Liver (tissue), 8 donors: ENCODE measurements at regions not wholly inside any gene's neighbourhood (a gene's known extent, or its start where the extent isn't known, plus 50 kb on each side); places are given as distances from the start of the nearest gene placed in this dataset.

Experiments
- DNase-seq: peaks from one replicate; pipeline ENCODE4 v3.0.0-alpha.2; 2017; ENCODE audit warnings: low spot score
- H3K27ac ChIP-seq, 2 donors: one replicate each; pipeline ENCODE4 v1.7.0; 2013; ENCODE audit warnings: inconsistent platforms in 2 of 2, low read length in 2 of 2, control low read depth in 1 of 2, low read depth in 1 of 2, mild to moderate bottlenecking in 1 of 2
- H3K27me3 ChIP-seq, 4 donors: one replicate each; pipeline versions ENCODE4 v1.6.1 to v1.7.0; 2013; ENCODE audit warnings: low read length in 3 of 4, inconsistent platforms in 1 of 4, mild to moderate bottlenecking in 1 of 4, moderate library complexity in 1 of 4; ENCODE audit not compliant: control insufficient read depth in 4 of 4, insufficient read depth in 4 of 4
- H3K36me3 ChIP-seq, 4 donors: one replicate each; pipeline versions ENCODE4 v1.6.1 to v1.7.0; 2013; ENCODE audit warnings: low read length in 3 of 4, mild to moderate bottlenecking in 3 of 4, low read depth in 1 of 4, moderate library complexity in 1 of 4; ENCODE audit not compliant: control insufficient read depth in 4 of 4, insufficient read depth in 3 of 4
- H3K4me1 ChIP-seq, 4 donors: one replicate each; pipeline versions ENCODE4 v1.6.1 to v1.7.0; 2013; ENCODE audit warnings: low read length in 3 of 4, mild to moderate bottlenecking in 3 of 4, moderate library complexity in 1 of 4; ENCODE audit not compliant: control insufficient read depth in 4 of 4, insufficient read depth in 4 of 4
- H3K4me3 ChIP-seq, 3 donors: one replicate each; pipeline versions ENCODE4 v1.6.1 to v1.7.0; 2013; ENCODE audit warnings: low read length in 3 of 3, control low read depth in 1 of 3, low read depth in 1 of 3, mild to moderate bottlenecking in 1 of 3
- H3K9ac ChIP-seq, 2 donors: one replicate each; pipeline ENCODE4 v1.7.0; 2013; ENCODE audit warnings: low read length in 2 of 2, mild to moderate bottlenecking in 2 of 2, moderate library complexity in 2 of 2, control low read depth in 1 of 2, low read depth in 1 of 2
- H3K9me3 ChIP-seq, 4 donors: one replicate each; pipeline versions ENCODE4 v1.6.1 to v1.7.0; 2013; ENCODE audit warnings: low read length in 3 of 4; ENCODE audit not compliant: control insufficient read depth in 4 of 4
- EGR1 ChIP-seq, 2 donors: IDR thresholded peaks; 2 replicates each; pipeline ENCODE4 v1.6.1; 2016 to 2018; ENCODE audit warnings: antibody characterized with exemption in 2 of 2, low read depth in 2 of 2
- FOXA1 ChIP-seq: IDR thresholded peaks from 2 replicates; pipeline ENCODE4 v1.6.1; 2016; ENCODE audit warnings: antibody characterized with exemption
- FOXA2 ChIP-seq: IDR thresholded peaks from 2 replicates; pipeline ENCODE4 v1.6.1; 2016; ENCODE audit warnings: antibody characterized with exemption
- GABPA ChIP-seq, 2 donors: IDR thresholded peaks in 1 of 2; conservative IDR thresholded peaks in 1 of 2; 2 replicates each; pipeline ENCODE4 v1.6.1; 2016; ENCODE audit warnings: antibody characterized with exemption in 2 of 2, mild to moderate bottlenecking in 1 of 2, moderate library complexity in 1 of 2
- HNF4A ChIP-seq, 2 donors: conservative IDR thresholded peaks; 2 replicates each; pipeline ENCODE4 v1.6.1; 2016; ENCODE audit warnings: antibody characterized with exemption in 2 of 2, mild to moderate bottlenecking in 2 of 2
- HNF4G ChIP-seq: IDR thresholded peaks from 2 replicates; pipeline ENCODE4 v1.6.1; 2016; ENCODE audit warnings: antibody characterized with exemption
- NR2F2 ChIP-seq: IDR thresholded peaks from 2 replicates; pipeline ENCODE4 v1.6.1; 2016; ENCODE audit warnings: antibody characterized with exemption
- RAD21 ChIP-seq, 2 donors: IDR thresholded peaks; 2 replicates each; pipeline ENCODE4 v1.6.1; 2016; ENCODE audit warnings: antibody characterized with exemption in 2 of 2, mild to moderate bottlenecking in 2 of 2
- SP1 ChIP-seq: IDR thresholded peaks from 2 replicates; pipeline ENCODE4 v1.6.1; 2018; ENCODE audit warnings: antibody characterized with exemption, mild to moderate bottlenecking
- TAF1 ChIP-seq: conservative IDR thresholded peaks from 2 replicates; pipeline ENCODE4 v1.6.1; 2016; ENCODE audit warnings: antibody characterized with exemption, mild to moderate bottlenecking
- YY1 ChIP-seq: IDR thresholded peaks from 2 replicates; pipeline ENCODE4 v1.6.1; 2016; ENCODE audit warnings: antibody characterized with exemption, mild to moderate bottlenecking
- WGBS: extraction: QIAGEN DNeasy Blood & Tissue Kit; methylation state at CpG from one replicate; pipeline ENCODE4 v1.1.7; 2013; 5-methylcytosine and 5-hydroxymethylcytosine counted together
- TF ChIP-seq, protein P1 (sequence below): IDR thresholded peaks from 2 replicates; pipeline ENCODE4 v1.6.1; 2016; ENCODE audit warnings: antibody characterized with exemption
- TF ChIP-seq, protein P2 (sequence below): IDR thresholded peaks from 2 replicates; pipeline ENCODE4 v1.6.1; 2016; ENCODE audit warnings: antibody characterized with exemption, mild to moderate bottlenecking
- TF ChIP-seq, protein P3 (sequence below): fragments of 150-350 bp; IDR thresholded peaks from 2 replicates; pipeline ENCODE4 v1.5.1; 2017; ENCODE audit warnings: improper control_type of control experiment, low read depth, low read length; ENCODE audit not compliant: missing input control
- TF ChIP-seq, protein P4 (sequence below): IDR thresholded peaks from 2 replicates; pipeline ENCODE4 v1.6.1; 2016; ENCODE audit warnings: antibody characterized with exemption
- donor health status: healthy.
- donor health status: healthy.
- donor health status: healthy.
- donor health status: healthy.
- donor health status: healthy.

DNA sequence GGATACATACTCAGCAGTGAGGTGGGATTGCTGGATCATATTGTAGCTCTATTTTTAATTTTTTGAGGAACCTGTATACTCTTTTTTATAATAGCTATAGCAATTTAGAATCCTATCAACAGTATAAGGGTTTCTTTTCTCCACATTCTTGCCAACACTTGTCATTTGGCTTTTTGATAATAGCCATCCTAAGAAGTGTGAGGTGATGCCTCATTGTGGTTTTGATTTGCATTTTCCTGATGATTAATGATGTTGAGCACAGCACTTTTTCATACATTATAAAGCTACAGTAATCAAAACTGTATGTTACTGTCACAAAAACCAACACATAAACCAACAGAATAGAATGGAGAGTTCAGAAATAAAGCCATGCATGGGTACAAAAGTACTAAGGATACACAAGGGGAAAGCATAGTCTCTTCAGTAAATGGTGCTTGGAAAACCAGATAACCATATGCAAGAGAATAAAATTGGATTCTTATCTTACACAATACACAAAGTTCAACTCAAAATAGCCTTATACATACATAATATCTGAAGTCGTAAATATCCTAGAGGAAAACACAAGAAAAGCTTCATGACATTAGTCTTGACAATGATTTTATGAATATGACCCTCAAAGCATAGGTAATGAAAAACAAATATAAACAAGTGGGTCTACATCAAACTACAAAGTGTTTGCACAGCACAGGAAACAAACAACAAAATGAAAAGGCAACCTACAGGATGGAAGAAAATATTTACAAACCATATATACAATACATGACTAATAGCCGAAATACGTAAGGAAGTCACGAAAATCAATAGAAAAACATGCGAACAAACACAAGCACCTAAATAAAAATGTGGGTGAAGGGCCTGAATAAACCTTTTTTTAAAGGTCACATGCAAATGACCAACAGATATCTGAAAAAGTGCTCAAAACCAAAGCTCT, 287.8 kb upstream of the DAB2 start:
- TF ChIP-seq SP1, result no peak
- no peak for TF ChIP-seq NR2F2
- TF ChIP-seq, protein P1, sequence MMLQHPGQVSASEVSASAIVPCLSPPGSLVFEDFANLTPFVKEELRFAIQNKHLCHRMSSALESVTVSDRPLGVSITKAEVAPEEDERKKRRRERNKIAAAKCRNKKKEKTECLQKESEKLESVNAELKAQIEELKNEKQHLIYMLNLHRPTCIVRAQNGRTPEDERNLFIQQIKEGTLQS, result no peak
- no peak for TF ChIP-seq EGR1 (IDR thresholded peaks at IDR 0.05; ENCODE audit: low read depth in 2 of 2)
- Histone ChIP-seq H3K4me3 (no peak overlapping the region), H3K9me3 (no peaks in the 10 kb centered on the region), H3K4me1 (peaks cover 0 to 21% (median 17%) of the 10 kb centered on the region in 4 donors), H3K9ac (no peak overlapping the region), H3K27me3 (no peaks in the 10 kb centered on the region), H3K27ac (no peak overlapping the region), H3K36me3 (no peaks in the 10 kb centered on the region)
- 94% methylated on average over 5 of the region's 5 CpGs for WGBS
- no peak for DNase-seq

DNA sequence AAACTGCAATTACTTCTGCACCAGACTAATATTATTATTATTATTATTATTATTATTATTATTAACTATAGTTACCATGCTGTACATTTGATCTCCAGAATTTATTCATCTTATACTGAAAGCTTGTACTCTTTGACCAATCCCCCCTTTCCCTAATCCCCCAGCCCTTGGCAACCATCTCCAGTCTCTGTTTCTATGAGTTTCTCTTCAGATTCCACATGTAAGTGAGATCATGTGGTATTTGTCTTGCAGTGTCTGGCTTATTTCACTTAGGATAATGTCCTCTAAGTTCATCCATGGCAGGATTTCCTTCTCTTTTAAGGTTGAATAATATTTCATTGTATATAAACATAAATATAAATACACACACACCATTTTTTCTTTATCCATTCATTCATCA, 287.0 kb upstream of the DAB2 start:
- no peak overlapping the region for H3K27ac ChIP-seq
- no peaks in the 10 kb centered on the region for H3K27me3 ChIP-seq
- TF ChIP-seq EGR1 (IDR thresholded peaks at IDR 0.05; ENCODE audit: low read depth in 2 of 2) (no peak), GABPA (IDR thresholded peaks at IDR 0.05 in 1 of 2, conservative IDR thresholded peaks at IDR 0.05 in 1 of 2) (no peak), HNF4G (no peak), FOXA1 (no peak), HNF4A (conservative IDR thresholded peaks at IDR 0.05) (no peak), SP1 (no peak)
- TF ChIP-seq, protein P2, sequence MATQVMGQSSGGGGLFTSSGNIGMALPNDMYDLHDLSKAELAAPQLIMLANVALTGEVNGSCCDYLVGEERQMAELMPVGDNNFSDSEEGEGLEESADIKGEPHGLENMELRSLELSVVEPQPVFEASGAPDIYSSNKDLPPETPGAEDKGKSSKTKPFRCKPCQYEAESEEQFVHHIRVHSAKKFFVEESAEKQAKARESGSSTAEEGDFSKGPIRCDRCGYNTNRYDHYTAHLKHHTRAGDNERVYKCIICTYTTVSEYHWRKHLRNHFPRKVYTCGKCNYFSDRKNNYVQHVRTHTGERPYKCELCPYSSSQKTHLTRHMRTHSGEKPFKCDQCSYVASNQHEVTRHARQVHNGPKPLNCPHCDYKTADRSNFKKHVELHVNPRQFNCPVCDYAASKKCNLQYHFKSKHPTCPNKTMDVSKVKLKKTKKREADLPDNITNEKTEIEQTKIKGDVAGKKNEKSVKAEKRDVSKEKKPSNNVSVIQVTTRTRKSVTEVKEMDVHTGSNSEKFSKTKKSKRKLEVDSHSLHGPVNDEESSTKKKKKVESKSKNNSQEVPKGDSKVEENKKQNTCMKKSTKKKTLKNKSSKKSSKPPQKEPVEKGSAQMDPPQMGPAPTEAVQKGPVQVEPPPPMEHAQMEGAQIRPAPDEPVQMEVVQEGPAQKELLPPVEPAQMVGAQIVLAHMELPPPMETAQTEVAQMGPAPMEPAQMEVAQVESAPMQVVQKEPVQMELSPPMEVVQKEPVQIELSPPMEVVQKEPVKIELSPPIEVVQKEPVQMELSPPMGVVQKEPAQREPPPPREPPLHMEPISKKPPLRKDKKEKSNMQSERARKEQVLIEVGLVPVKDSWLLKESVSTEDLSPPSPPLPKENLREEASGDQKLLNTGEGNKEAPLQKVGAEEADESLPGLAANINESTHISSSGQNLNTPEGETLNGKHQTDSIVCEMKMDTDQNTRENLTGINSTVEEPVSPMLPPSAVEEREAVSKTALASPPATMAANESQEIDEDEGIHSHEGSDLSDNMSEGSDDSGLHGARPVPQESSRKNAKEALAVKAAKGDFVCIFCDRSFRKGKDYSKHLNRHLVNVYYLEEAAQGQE, result no peak
- H3K9me3 ChIP-seq, result no peaks in the 10 kb centered on the region
- H3K4me3 ChIP-seq, result no peak overlapping the region
- DNase-seq, result no peak
- peaks cover 0 to 21% (median 17%) of the 10 kb centered on the region in 4 donors for H3K4me1 ChIP-seq
- no peaks in the 10 kb centered on the region for H3K36me3 ChIP-seq
- no peak overlapping the region for H3K9ac ChIP-seq

DNA sequence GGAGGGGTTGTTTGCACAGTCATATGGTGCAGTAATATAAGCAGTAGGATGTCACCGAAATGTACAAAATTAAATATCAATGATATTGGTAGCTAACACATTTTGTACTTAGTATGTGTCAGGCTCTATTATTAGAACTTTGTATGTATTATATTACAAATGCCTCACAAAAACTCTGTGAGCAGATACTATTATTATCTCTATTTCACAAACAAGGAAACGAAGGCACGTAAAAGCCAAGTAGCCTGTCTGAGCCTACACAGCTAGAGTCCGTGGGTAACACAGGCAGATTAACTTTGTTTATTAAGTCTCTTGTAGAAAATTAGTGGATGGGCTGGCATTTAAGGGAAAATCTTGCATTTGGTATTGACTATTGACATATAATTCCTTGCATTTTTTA, 284.3 kb upstream of the DAB2 start:
- no peak for DNase-seq
- Histone ChIP-seq H3K9ac (no peak overlapping the region), H3K27me3 (no peaks in the 10 kb centered on the region), H3K4me1 (peaks cover 0 to 10% (median 5%) of the 10 kb centered on the region in 4 donors), H3K9me3 (no peaks in the 10 kb centered on the region), H3K36me3 (no peaks in the 10 kb centered on the region), H3K4me3 (no peak overlapping the region), H3K27ac (no peak overlapping the region)
- WGBS, result 82% methylated on average over 4 of the region's 4 CpGs
- TF ChIP-seq, protein P3, sequence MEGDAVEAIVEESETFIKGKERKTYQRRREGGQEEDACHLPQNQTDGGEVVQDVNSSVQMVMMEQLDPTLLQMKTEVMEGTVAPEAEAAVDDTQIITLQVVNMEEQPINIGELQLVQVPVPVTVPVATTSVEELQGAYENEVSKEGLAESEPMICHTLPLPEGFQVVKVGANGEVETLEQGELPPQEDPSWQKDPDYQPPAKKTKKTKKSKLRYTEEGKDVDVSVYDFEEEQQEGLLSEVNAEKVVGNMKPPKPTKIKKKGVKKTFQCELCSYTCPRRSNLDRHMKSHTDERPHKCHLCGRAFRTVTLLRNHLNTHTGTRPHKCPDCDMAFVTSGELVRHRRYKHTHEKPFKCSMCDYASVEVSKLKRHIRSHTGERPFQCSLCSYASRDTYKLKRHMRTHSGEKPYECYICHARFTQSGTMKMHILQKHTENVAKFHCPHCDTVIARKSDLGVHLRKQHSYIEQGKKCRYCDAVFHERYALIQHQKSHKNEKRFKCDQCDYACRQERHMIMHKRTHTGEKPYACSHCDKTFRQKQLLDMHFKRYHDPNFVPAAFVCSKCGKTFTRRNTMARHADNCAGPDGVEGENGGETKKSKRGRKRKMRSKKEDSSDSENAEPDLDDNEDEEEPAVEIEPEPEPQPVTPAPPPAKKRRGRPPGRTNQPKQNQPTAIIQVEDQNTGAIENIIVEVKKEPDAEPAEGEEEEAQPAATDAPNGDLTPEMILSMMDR, result no peak
- TF ChIP-seq, protein P2, result no peak
- TF ChIP-seq, protein P1, result no peak
- no peak for TF ChIP-seq FOXA2
- no peak for TF ChIP-seq SP1
- no peak for TF ChIP-seq YY1
- no peak for TF ChIP-seq RAD21 (IDR thresholded peaks at IDR 0.05)
- TF ChIP-seq, protein P4, sequence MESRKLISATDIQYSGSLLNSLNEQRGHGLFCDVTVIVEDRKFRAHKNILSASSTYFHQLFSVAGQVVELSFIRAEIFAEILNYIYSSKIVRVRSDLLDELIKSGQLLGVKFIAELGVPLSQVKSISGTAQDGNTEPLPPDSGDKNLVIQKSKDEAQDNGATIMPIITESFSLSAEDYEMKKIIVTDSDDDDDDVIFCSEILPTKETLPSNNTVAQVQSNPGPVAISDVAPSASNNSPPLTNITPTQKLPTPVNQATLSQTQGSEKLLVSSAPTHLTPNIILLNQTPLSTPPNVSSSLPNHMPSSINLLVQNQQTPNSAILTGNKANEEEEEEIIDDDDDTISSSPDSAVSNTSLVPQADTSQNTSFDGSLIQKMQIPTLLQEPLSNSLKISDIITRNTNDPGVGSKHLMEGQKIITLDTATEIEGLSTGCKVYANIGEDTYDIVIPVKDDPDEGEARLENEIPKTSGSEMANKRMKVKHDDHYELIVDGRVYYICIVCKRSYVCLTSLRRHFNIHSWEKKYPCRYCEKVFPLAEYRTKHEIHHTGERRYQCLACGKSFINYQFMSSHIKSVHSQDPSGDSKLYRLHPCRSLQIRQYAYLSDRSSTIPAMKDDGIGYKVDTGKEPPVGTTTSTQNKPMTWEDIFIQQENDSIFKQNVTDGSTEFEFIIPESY, result no peak
- TF ChIP-seq TAF1, result no peak
